Activated CD4-positive, alpha-beta T cell treated with anti-CD3 and anti-CD28 coated beads, Interleukin-2, amount 50 U/mL, for 4 hours (primary cell): ENCODE measurements at regions not wholly inside any gene's neighbourhood (a gene's known extent, or its start where the extent isn't known, plus 50 kb on each side); places are given as distances from the start of the nearest gene placed in this dataset.

Experiments
- DNase-seq, 2 experiments: peaks; one replicate each; pipeline ENCODE4 v3.0.0-alpha.2; 2020

DNA sequence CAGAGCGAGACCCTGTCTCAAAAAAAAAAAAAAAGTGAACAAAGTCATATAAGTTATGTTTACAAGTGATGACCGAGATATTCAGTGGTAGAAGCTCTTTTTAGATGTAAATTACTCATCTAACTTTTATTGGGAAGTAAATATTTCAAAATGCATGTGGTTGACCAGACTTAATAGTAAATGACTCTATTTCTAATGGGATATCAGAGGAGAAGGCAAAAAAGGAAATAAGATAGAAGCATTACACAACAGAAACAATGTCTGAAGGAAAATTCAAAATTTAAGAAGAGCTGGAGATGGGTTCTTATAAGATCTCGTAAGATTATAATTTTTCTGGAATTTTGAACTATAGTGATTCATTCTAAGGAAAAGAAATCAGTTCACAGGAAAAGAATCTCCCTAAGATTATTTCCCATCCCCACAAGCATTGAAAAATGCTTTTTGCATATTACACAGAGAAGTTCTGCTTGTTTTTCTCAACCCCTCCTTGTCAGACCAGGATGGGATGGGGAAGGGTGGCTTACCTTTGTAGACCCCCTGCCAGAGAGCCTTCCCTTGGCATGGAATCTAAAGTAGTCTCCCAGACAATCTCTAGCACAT is 63.1 kb upstream of the STK38L start:
- DNase-seq = no peak

DNA sequence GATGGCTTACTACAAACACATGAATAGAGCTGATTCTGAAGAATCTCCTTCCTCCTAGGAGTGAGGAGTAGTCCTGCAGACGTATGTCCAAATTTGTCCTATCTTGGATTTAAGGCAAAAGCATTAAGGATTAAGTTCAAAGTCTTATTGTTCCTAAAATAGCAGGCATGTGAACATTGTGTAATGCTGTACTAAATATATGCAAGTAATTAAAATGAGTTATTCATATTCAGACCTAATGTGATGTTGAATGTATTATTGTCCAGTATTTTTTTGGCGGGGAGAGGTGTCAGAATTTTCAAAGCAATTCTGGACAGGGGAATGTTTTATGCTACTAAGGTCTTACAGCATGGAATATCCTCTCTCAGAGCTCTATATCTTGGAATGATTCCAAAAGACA is 60.7 kb upstream of the STK38L start:
- DNase-seq = no peak

DNA sequence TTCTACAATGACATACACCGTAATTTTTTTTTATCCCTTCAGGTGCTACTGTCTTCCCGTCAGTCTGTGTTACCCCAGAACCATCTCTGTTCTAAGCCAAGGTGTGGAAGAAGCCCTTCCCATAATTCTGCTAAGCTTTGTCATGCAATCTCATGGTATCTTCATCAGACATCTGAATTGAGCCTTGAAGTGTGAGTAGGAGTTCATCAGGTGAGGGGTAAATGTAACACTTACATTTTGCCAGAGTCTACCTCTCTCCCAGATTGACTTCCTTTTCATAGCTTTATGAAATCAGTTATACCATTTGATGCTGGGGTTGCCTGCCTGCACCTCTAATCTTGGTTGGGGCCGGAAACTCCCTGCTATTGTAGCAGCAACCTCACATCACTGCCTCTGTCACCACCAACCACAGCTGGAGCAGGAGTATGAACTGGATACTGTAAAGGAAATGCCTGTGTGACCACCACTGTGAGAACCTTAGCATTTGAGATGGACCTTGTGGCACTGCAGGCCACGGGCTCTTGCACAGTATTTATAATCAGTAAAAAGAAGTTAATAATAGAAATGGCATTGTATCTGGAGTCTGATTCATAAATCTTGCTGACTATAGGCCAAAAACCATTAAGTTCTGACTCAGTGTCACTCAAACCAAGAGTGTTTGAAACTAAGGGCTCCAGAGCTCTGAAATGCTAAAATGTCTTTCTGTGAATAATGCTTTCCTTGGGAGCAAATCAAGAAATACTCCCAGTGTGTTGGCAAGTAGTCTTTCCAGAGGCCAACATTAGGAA is 58.7 kb upstream of the STK38L start:
- no peak for DNase-seq

DNA sequence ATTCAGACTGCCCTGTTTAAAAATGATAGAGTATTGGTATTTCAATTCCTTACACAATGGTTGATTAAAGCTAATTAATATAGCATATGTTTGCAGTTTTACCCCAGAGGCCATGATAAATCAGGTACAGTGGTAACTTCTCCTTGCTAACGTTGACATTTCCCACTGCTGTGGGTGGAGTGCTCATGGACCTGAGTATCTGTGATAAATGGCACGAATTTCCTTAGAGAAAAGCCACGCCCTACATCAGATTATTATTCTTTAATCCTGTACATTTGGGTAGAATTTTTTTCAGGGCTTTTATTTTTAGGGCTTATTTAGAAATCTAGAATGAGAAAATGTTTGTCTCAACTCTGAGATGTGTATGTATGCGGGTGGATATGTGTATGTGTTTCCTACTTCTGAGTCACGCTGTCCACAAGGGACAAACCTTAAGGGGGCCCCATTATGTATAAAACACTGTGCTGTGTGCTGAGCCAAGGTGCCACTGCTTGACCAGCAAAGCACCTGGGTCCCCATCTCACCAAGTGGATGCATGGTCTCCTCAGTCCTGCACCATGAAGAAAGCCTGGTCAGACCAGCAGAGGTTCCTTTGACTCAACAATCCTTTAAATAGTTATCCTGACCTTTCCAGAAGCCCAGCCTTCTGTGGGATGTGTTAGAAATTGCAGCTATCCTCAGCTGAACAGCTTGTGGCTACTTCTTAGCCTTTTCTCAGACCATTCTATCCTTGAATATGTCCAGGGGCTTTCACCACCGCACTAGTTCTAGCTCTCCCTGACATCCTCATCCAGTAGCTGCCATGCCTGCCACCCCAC is 57.9 kb upstream of the STK38L start:
- DNase-seq = no peak

DNA sequence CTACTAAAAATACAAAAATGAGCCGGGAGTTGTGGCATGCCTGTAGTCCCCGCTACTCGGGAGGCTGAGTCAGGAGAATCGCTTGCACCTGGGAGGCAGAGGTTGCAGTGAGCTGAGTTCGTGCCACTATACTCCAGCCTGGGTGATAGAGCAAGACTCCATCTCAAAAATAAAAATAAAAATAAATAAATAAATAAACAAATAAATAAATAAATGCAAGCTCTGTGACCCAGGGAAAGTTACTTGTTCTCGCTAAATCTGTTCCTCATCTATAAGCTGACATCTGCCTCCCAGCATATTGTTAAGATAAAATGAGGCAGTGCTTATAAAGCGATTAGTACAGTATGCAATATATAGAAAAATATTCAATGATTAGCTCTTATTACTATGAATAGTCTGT is 56.4 kb upstream of the STK38L start:
- no peak for DNase-seq

DNA sequence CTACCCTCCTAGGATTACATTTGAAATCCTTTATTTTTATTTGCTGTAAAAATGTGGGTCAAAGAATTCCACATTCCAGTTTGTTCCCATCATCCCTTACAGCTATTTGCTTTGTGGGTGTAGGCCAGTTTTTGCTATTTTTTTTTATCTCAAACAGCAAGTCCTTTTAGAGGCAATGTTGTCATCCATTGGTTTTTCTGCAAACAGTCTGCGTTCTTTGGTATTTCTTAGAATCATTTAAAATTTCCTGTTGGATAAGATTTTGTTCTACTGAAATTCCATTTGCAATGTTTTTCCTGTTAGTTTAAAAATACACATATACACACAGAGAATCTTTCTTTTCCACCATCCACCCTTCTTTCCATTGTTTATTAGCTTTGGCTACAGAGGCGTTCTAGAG is 53.3 kb upstream of the STK38L start:
- no peak for DNase-seq

DNA sequence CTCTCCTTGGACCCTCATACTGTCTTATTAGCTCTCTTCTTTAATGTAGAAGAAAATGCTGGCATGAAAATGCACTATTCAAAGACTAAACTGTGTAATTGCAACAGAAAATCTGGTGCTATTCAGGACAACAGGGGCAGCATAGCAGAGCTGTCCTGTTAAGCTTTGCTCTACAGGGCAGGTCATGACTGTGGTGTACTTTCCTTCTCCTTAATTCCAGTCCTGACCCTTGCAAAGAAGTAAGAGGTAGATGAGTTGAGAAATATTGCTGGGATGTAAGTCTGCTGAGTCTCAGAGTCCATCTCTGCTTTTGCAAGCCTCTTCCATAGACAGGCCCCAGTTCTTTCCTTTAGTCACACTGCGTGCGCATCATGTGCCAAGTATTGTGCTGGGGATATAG is 52.6 kb upstream of the STK38L start:
- DNase-seq = no peak

DNA sequence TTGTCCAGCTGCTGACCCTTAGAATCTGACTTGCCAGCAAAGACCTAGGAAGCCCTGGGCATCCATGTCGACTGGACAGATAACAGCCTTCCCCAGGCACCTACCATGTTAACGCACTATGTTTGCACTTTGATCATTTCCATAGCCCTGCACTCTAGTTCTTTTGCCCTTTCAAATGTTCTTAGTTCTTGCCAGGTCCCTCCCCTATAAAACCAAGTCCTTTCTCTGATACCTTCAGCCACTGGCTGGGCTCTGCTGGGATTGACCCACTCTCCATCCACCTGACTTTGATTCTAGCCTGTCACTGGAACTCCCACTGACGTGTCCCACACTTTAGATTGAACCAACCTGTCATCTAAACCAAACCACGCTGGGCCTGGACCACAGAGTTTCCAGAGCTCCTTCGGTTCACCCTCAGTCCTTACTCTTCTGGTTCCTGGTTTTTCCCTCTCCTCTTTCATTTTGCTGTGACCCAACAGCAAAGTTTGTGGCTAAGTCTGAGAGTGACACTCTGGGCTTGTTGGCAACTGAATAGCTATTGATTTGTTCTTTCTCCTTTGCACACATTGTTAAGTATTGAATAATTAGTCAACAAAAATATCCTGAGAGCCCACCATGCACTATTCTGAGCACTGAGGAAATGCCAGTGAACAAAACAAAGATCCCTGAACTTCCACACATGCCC is 51.8 kb upstream of the STK38L start:
- DNase-seq = no peak

DNA sequence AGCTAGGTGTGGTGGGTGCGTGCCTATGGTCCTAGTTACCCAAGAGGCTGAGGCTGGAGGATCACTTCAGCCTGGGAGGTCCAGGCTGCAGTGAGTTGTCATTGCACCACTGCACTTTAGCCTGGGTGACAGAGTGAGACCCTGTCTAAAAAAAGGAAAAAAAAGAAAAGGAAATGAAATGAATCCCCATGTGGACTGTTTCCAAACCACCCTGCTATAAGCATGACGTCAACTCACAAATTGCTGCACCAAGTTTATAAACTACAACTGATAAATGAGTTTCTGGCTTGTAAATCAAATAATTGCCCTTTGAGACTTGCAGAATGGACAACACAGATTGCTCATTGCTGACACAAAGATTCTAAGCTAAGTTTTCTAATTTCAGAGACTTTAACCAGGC is 51.0 kb upstream of the STK38L start:
- no peak for DNase-seq

DNA sequence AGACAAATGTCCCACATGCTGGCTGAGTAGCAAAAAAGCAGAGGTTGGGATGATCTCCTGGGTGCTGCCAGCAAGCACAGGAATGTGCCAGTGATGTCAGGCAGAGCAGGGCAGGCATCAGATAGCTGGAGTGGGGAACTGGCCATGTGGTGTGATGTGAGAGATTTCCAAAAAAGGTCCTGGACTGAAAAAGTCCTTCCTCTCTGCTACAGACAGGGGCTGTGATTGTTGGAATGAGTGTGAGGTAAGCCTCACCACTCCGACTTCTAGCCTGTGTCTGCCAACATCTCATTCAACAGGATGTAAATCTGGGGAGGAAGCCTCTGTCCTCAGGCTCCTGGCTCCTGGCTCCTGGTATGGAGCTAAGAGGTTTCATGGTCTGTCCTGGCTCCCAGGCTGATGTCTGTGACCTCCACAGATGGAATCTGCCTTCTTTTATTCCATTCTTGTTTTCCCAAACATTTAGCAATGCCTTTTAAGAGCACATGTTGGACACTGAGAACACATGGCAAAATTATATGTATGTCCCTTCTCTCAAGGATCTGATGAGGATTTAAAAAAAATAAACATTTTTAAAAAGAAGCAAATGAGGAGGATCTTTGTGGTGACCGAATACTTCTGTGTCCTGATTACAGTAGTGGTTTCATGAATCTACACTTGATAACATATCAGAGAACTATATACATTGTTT is 50.1 kb upstream of the STK38L start:
- DNase-seq = no peak
